H1 (cell line): ENCODE measurements at regions not wholly inside any gene's neighbourhood (a gene's known extent, or its start where the extent isn't known, plus 50 kb on each side); places are given as distances from the start of the nearest gene placed in this dataset.

Source experiments
- CTCF ChIA-PET: fragments of 300-600 bp; sonication (Branson Sonifier 250); formaldehyde crosslinking; loops from one replicate; lab custom pipeline; 2021; ENCODE audit not compliant: partially characterized antibody; lab: Charles Lee
- POLR2A ChIA-PET: fragments of 300-600 bp; sonication (Branson Sonifier 250); formaldehyde crosslinking; loops from one replicate; lab custom pipeline; 2021; ENCODE audit warnings: inconsistent platforms; ENCODE audit not compliant: partially characterized antibody; lab: Charles Lee
- DNase-seq, 2 experiments: peaks; one replicate each; pipeline versions ENCODE4 v3.0.0 to v3.0.0-alpha.2; 2010 to 2022; ENCODE audit warnings: low spot score in 2 of 2, low read depth in 1 of 2, mixed read lengths in 1 of 2
- FAIRE-seq: peaks from 2 replicates; lab custom pipeline; 2011; peaks lifted over from hg19 to GRCh38; lab: Jason Lieb, UNC
- H2AFZ ChIP-seq: 2 replicates; pipeline ENCODE4 v1.8.1; 2012; ENCODE audit warnings: low read length, inconsistent platforms
- H2AK5ac ChIP-seq: 2 replicates; pipeline ENCODE4 v1.6.1; 2013; ENCODE audit warnings: low read depth, low read length
- H2BK120ac ChIP-seq: replicated peaks from 2 replicates; pipeline ENCODE3; 2013; ENCODE audit warnings: low read depth, low read length, inconsistent platforms
- H2BK12ac ChIP-seq: 2 replicates; pipeline ENCODE4 v1.6.1; 2013; ENCODE audit warnings: low read depth, low read length
- H2BK15ac ChIP-seq: 2 replicates; pipeline ENCODE4 v1.6.1; 2013; ENCODE audit warnings: low read length
- H2BK20ac ChIP-seq: 2 replicates; pipeline ENCODE4 v1.6.1; 2013; ENCODE audit warnings: low read length
- H2BK5ac ChIP-seq: 2 replicates; pipeline ENCODE4 v1.6.1; 2013; ENCODE audit warnings: low read depth, low read length
- H3K14ac ChIP-seq: 2 replicates; pipeline ENCODE4 v1.6.1; 2013; ENCODE audit warnings: inconsistent platforms; ENCODE audit not compliant: insufficient read length
- H3K18ac ChIP-seq: 2 replicates; pipeline ENCODE4 v1.6.1; 2013; ENCODE audit warnings: low read length; ENCODE audit errors: extremely low read depth
- H3K23ac ChIP-seq: 2 replicates; pipeline ENCODE4 v1.6.1; 2013; ENCODE audit warnings: inconsistent platforms; ENCODE audit not compliant: insufficient read length
- H3K23me2 ChIP-seq: 2 replicates; pipeline ENCODE4 v1.6.1; 2013; ENCODE audit warnings: low read depth, low read length
- H3K27ac ChIP-seq: 2 replicates; pipeline ENCODE4 v1.6.1; 2011; ENCODE audit warnings: low read depth, low read length, inconsistent platforms
- H3K27me3 ChIP-seq, 4 experiments: replicated peaks in 1 of 4; 1 replicate in 1 of 4; 2 replicates in 3 of 4; pipeline versions ENCODE4 v1.6.1 to v1.8.1; 2011 to 2013; ENCODE audit warnings: low read length in 3 of 4, mild to moderate bottlenecking in 3 of 4, inconsistent platforms in 2 of 4, mixed read lengths in 2 of 4, moderate library complexity in 1 of 4; ENCODE audit not compliant: control insufficient read depth in 3 of 4, insufficient read depth in 3 of 4; ENCODE audit errors: extremely low read depth in 1 of 4
- H3K36me3 ChIP-seq, 4 experiments: 2 replicates each; pipeline versions ENCODE4 v1.6.1 to v1.8.1; 2011 to 2013; ENCODE audit warnings: mild to moderate bottlenecking in 4 of 4, low read length in 3 of 4, moderate library complexity in 2 of 4, control low read depth in 1 of 4, inconsistent platforms in 1 of 4; ENCODE audit not compliant: insufficient read depth in 4 of 4, control insufficient read depth in 2 of 4
- H3K4ac ChIP-seq: replicated peaks from 2 replicates; pipeline ENCODE3; 2013; ENCODE audit warnings: low read length, low read depth, mixed read lengths, inconsistent platforms; ENCODE audit not compliant: insufficient read length
- H3K4me1 ChIP-seq, 4 experiments: replicated peaks in 1 of 4; 1 replicate in 1 of 4; 2 replicates in 3 of 4; pipeline versions ENCODE4 v1.6.1 to v1.8.1; 2011 to 2013; ENCODE audit warnings: low read length in 3 of 4, inconsistent platforms in 2 of 4, mixed read lengths in 1 of 4; ENCODE audit not compliant: insufficient read depth in 4 of 4, control insufficient read depth in 3 of 4
- H3K4me2 ChIP-seq, 2 experiments: 2 replicates each; pipeline versions ENCODE4 v1.6.1 to v1.8.1; 2011 to 2013; ENCODE audit warnings: low read depth in 2 of 2, low read length in 2 of 2, control low read depth in 1 of 2, inconsistent platforms in 1 of 2, mild to moderate bottlenecking in 1 of 2; ENCODE audit not compliant: insufficient read depth in 1 of 2
- H3K4me3 ChIP-seq, 4 experiments: fragments of 200-600, 300-600 bp in 1 of 4; sonication (generic), shearing (Covaris generic), sonication (Bioruptor Twin) in 1 of 4; 2 replicates each; pipeline versions ENCODE4 v1.5.1 to v1.8.1; 2011 to 2016; ENCODE audit warnings: low read length in 4 of 4, low read depth in 3 of 4, control low read depth in 2 of 4, inconsistent platforms in 2 of 4, mild to moderate bottlenecking in 2 of 4, mixed read lengths in 1 of 4, moderate library complexity in 1 of 4; ENCODE audit not compliant: insufficient read depth in 2 of 4; ENCODE audit errors: extremely low read depth in 1 of 4
- H3K56ac ChIP-seq: replicated peaks from 2 replicates; pipeline ENCODE3; 2013; ENCODE audit warnings: low read depth, mild to moderate bottlenecking, mixed read lengths, low read length, inconsistent platforms; ENCODE audit not compliant: insufficient read length
- H3K79me1 ChIP-seq: 2 replicates; pipeline ENCODE4 v1.6.1; 2013; ENCODE audit warnings: low read depth, low read length, control low read depth
- H3K79me2 ChIP-seq, 2 experiments: 2 replicates each; pipeline versions ENCODE4 v1.6.1 to v1.8.1; 2012 to 2013; ENCODE audit warnings: low read length in 2 of 2, mild to moderate bottlenecking in 2 of 2, inconsistent platforms in 1 of 2; ENCODE audit not compliant: insufficient read depth in 2 of 2, control insufficient read depth in 1 of 2
- H3K9ac ChIP-seq, 4 experiments: replicated peaks in 1 of 4; 1 replicate in 1 of 4; 2 replicates in 3 of 4; pipeline versions ENCODE4 v1.6.1 to v1.8.1; 2011 to 2013; ENCODE audit warnings: low read depth in 3 of 4, low read length in 3 of 4, control low read depth in 2 of 4, mild to moderate bottlenecking in 2 of 4, moderate library complexity in 2 of 4, inconsistent platforms in 1 of 4; ENCODE audit errors: extremely low read depth in 1 of 4
- H3K9me3 ChIP-seq, 2 experiments: 2 replicates each; pipeline versions ENCODE4 v1.6.1 to v1.8.1; 2012 to 2013; ENCODE audit warnings: mild to moderate bottlenecking in 2 of 2, moderate library complexity in 2 of 2, control low read depth in 1 of 2, inconsistent platforms in 1 of 2, low read depth in 1 of 2, low read length in 1 of 2, mixed read lengths in 1 of 2; ENCODE audit not compliant: insufficient read depth in 2 of 2
- H4K20me1 ChIP-seq, 2 experiments: replicated peaks in 1 of 2; 2 replicates each; pipeline versions ENCODE3 to v1.8.1; 2011 to 2013; ENCODE audit warnings: inconsistent platforms in 2 of 2, low read length in 2 of 2, mild to moderate bottlenecking in 1 of 2; ENCODE audit not compliant: insufficient read depth in 2 of 2, control insufficient read depth in 1 of 2
- H4K5ac ChIP-seq: 2 replicates; pipeline ENCODE4 v1.6.1; 2013; ENCODE audit warnings: low read length, low read depth, mixed read lengths, inconsistent platforms; ENCODE audit not compliant: insufficient read length
- H4K8ac ChIP-seq: 2 replicates; pipeline ENCODE4 v1.8.0; 2013; ENCODE audit warnings: mild to moderate bottlenecking, moderate library complexity, low read length, inconsistent platforms; ENCODE audit not compliant: insufficient read depth; ENCODE audit errors: extremely low read depth
- H4K91ac ChIP-seq: replicated peaks from 2 replicates; pipeline ENCODE3; 2013; ENCODE audit warnings: low read length, mixed read lengths, inconsistent platforms; ENCODE audit not compliant: insufficient read length
- ASH2L ChIP-seq: fragments of 200-600, 300-600 bp; sonication (generic); IDR thresholded peaks from one replicate; pipeline ENCODE4 v1.7.1; 2017; ENCODE audit warnings: low read length
- EP300 ChIP-seq, 2 experiments: IDR thresholded peaks; 1 replicate in 1 of 2; 2 replicates in 1 of 2; pipeline ENCODE4 v1.6.1; 2011 to 2012; ENCODE audit warnings: low read depth in 2 of 2, low read length in 2 of 2, mild to moderate bottlenecking in 2 of 2, borderline replicate concordance in 1 of 2, inconsistent platforms in 1 of 2, moderate library complexity in 1 of 2
- HDAC2 ChIP-seq, 2 experiments: fragments of 300-600 bp in 1 of 2; sonication (generic) in 1 of 2; IDR thresholded peaks; 2 replicates each; pipeline ENCODE4 v1.6.1; 2011 to 2012; ENCODE audit warnings: low read depth in 2 of 2, low read length in 2 of 2, mild to moderate bottlenecking in 2 of 2, moderate library complexity in 2 of 2, borderline replicate concordance in 1 of 2, inconsistent platforms in 1 of 2
- JUND ChIP-seq: IDR thresholded peaks from 2 replicates; pipeline ENCODE4 v1.6.1; 2011; ENCODE audit warnings: mild to moderate bottlenecking, improper control_type of control experiment, low read length
- MAX ChIP-seq: IDR thresholded peaks from 2 replicates; pipeline ENCODE4 v1.6.1; 2012; ENCODE audit warnings: inconsistent platforms
- SIX5 ChIP-seq: IDR thresholded peaks from 2 replicates; pipeline ENCODE4 v1.6.1; 2011; ENCODE audit warnings: mild to moderate bottlenecking, low read depth, low read length
- WGBS, 2 experiments: shearing (Covaris generic) in 1 of 2; methylation state at CpG; one replicate each; pipeline versions ENCODE4 v1.1.6 to v1.1.7; 2013 to 2015; ENCODE audit warnings: low lambda C conversion rate in 2 of 2, mixed read lengths in 2 of 2, inconsistent platforms in 1 of 2, low coverage in 1 of 2, missing lambda C conversion rate in 1 of 2; ENCODE audit not compliant: insufficient replicate concordance in 2 of 2, insufficient coverage in 1 of 2, insufficient read length in 1 of 2; ENCODE audit errors: extremely low coverage in 1 of 2, missing lambda C conversion rate in 1 of 2; 5-methylcytosine and 5-hydroxymethylcytosine counted together

DNA sequence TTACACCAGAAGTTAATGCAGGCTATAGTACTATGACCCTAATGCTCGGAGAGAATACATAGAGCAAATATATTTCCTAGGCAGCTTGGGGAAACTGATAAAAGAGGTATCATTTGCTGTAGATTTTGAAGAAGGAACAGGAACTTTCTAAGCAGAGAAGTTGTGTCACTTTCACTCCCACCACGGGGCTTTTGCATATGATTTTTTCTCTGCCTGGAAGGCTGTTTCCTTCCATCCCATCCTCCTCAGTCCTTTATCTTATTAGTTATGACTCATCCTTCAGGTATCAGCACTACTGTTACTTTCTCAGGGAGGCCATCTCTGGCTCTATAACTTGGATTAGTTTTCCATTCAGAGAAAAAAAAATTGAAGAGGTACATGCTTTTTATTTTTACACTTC lies 2006.1 kb upstream of the WWC1 start:
- no peaks in the 10 kb centered on the region for H3K79me1 ChIP-seq
- no peak overlapping the region for H2BK20ac ChIP-seq
- no peak overlapping the region for H4K5ac ChIP-seq
- peaks cover 0 to 4% of the 10 kb centered on the region in 2 experiments; a peak in 1 of 4 replicates for H3K9me3 ChIP-seq
- no peak overlapping the region for H4K8ac ChIP-seq
- DNase-seq = no peak
- no peak overlapping the region for H3K23ac ChIP-seq
- no peaks in the 10 kb centered on the region for H3K79me2 ChIP-seq
- no peak overlapping the region for H3K4me3 ChIP-seq
- H2BK12ac ChIP-seq = no peak overlapping the region
- no peak overlapping the region for H3K14ac ChIP-seq
- H3K4ac ChIP-seq = no peak overlapping the region
- H4K20me1 ChIP-seq = no peaks in the 10 kb centered on the region
- 69% methylated on average over 2 of the region's 2 CpGs; no CpG with 5 or more reads in 1 of the 2 experiments for WGBS, 2 experiments
- no peak for FAIRE-seq
- H3K27me3 ChIP-seq = no peaks in the 10 kb centered on the region
- H3K4me2 ChIP-seq = no peak overlapping the region
- ChIA-PET CTCF (no interaction called here), POLR2A (no interaction called here)
- H3K56ac ChIP-seq = no peak overlapping the region
- no peak overlapping the region for H3K18ac ChIP-seq
- H3K36me3 ChIP-seq = no peaks in the 10 kb centered on the region
- no peak overlapping the region for H3K9ac ChIP-seq
- no peak overlapping the region for H4K91ac ChIP-seq
- no peaks in the 10 kb centered on the region; a peak in 1 of 7 replicates for H3K4me1 ChIP-seq
- H3K23me2 ChIP-seq = no peaks in the 10 kb centered on the region
- TF ChIP-seq SIX5 (no peak), JUND (peak; percentile 58; the same call in 1 of the 2 replicates), EP300 (IDR thresholded peaks at IDR 0.05; ENCODE audit: borderline replicate concordance in 1 of 2, low read depth in 2 of 2, low read length in 2 of 2) (no peak), MAX (no peak), ASH2L (no peak), HDAC2 (IDR thresholded peaks at IDR 0.05; ENCODE audit: borderline replicate concordance in 1 of 2, low read depth in 2 of 2, low read length in 2 of 2) (no peak)
- no peak overlapping the region for H2AFZ ChIP-seq
- H2BK120ac ChIP-seq = no peak overlapping the region
- no peak overlapping the region for H2BK15ac ChIP-seq
- no peak overlapping the region for H2AK5ac ChIP-seq
- H2BK5ac ChIP-seq = no peak overlapping the region
- no peak overlapping the region for H3K27ac ChIP-seq
